Stimulated activated naive B cell treated with anti-CD40 and anti-IgM and Interleukin-4, amounts not matched to agents 10 μg/mL and 1 μg/mL and 100 μg/mL, for 72 hours (primary cell): ENCODE measurements at regions not wholly inside any gene's neighbourhood (a gene's known extent, or its start where the extent isn't known, plus 50 kb on each side); places are given as distances from the start of the nearest gene placed in this dataset.

Experiments used
- ATAC-seq, 2 donors: fragments of 150-1000 bp; cut with Tn5 transposase; replicated peaks; 2 replicates each; pipeline ENCODE4 v1.10.0; 2021; ENCODE audit warnings: moderate library complexity in 1 of 2
- DNase-seq: peaks from one replicate; pipeline ENCODE4 v3.0.0; 2021
- H3K27ac Mint-ChIP-seq: one replicate; pipeline ENCODE4 v1.8.0; 2022; ENCODE audit warnings: mild to moderate bottlenecking, mixed read lengths
- H3K27me3 Mint-ChIP-seq, 2 donors: one replicate each; pipeline ENCODE4 v1.8.0; 2022; ENCODE audit warnings: mixed read lengths in 2 of 2
- H3K36me3 Mint-ChIP-seq, 2 donors: one replicate each; pipeline ENCODE4 v1.8.0; 2022; ENCODE audit warnings: mixed read lengths in 2 of 2, mild to moderate bottlenecking in 1 of 2
- H3K4me1 Mint-ChIP-seq, 2 donors: one replicate each; pipeline ENCODE4 v1.8.0; 2022; ENCODE audit warnings: mixed read lengths in 2 of 2, mild to moderate bottlenecking in 1 of 2
- H3K4me3 Mint-ChIP-seq, 2 donors: one replicate each; pipeline ENCODE4 v1.8.0; 2022; ENCODE audit warnings: mild to moderate bottlenecking in 2 of 2, mixed read lengths in 2 of 2, moderate library complexity in 1 of 2
- H3K9me3 Mint-ChIP-seq, 2 donors: one replicate each; pipeline ENCODE4 v1.8.0; 2022; ENCODE audit warnings: mixed read lengths in 2 of 2, mild to moderate bottlenecking in 1 of 2

- Mint-ChIP-seq H3K27ac (no peak overlapping the region), H3K4me3 (no peak overlapping the region), H3K9me3 (no peaks in the 10 kb centered on the region), H3K4me1 (no peaks in the 10 kb centered on the region), H3K36me3 (no peaks in the 10 kb centered on the region), H3K27me3 (peaks cover 4% of the 10 kb centered on the region in 2 donors)
- DNase-seq: no peak
- ATAC-seq: no peak
These were observed 766.7 kb upstream of the GOLIM4 start for GRCh38 chr3:168862466-168862865.

GRCh38 chr3:168860592-168860991 lies 764.9 kb upstream of the GOLIM4 start:
- Mint-ChIP-seq H3K9me3 (peaks cover 0 to 1% of the 10 kb centered on the region in 2 donors), H3K4me3 (no peak overlapping the region), H3K36me3 (no peaks in the 10 kb centered on the region), H3K4me1 (no peaks in the 10 kb centered on the region), H3K27me3 (peaks cover 4 to 10% of the 10 kb centered on the region in 2 donors), H3K27ac (no peak overlapping the region)
- ATAC-seq: no peak
- no peak for DNase-seq

- Mint-ChIP-seq H3K4me3 (no peak overlapping the region), H3K9me3 (peaks cover 0 to 1% of the 10 kb centered on the region in 2 donors), H3K4me1 (no peaks in the 10 kb centered on the region), H3K36me3 (no peaks in the 10 kb centered on the region), H3K27me3 (peaks cover 4 to 10% of the 10 kb centered on the region in 2 donors), H3K27ac (no peak overlapping the region)
- ATAC-seq (no peak), DNase-seq (no peak)
These were observed 764.3 kb upstream of the GOLIM4 start for GRCh38 chr3:168860028-168860427.

GRCh38 chr3:168859574-168859973 lies 763.9 kb upstream of the GOLIM4 start:
- DNase-seq (no peak), ATAC-seq (no peak)
- no peaks in the 10 kb centered on the region for H3K4me1 Mint-ChIP-seq
- H3K9me3 Mint-ChIP-seq: peaks cover 0 to 1% of the 10 kb centered on the region in 2 donors
- H3K27ac Mint-ChIP-seq: no peak overlapping the region
- no peak overlapping the region for H3K4me3 Mint-ChIP-seq
- H3K36me3 Mint-ChIP-seq: no peaks in the 10 kb centered on the region
- H3K27me3 Mint-ChIP-seq: peaks cover 4 to 10% of the 10 kb centered on the region in 2 donors

GRCh38 chr3:168859143-168859542 lies 763.4 kb upstream of the GOLIM4 start:
- DNase-seq (no peak), ATAC-seq (no peak)
- Mint-ChIP-seq H3K4me1 (no peaks in the 10 kb centered on the region), H3K27me3 (peaks cover 4 to 10% of the 10 kb centered on the region in 2 donors), H3K9me3 (peaks cover 0 to 1% of the 10 kb centered on the region in 2 donors), H3K27ac (no peak overlapping the region), H3K4me3 (no peak overlapping the region), H3K36me3 (no peaks in the 10 kb centered on the region)

- Mint-ChIP-seq H3K36me3 (no peaks in the 10 kb centered on the region), H3K4me3 (no peak overlapping the region), H3K27me3 (peaks cover 4 to 10% of the 10 kb centered on the region in 2 donors), H3K9me3 (peaks cover 0 to 1% of the 10 kb centered on the region in 2 donors), H3K27ac (no peak overlapping the region), H3K4me1 (no peaks in the 10 kb centered on the region)
- DNase-seq (no peak), ATAC-seq (no peak)
These were observed 762.6 kb upstream of the GOLIM4 start for GRCh38 chr3:168858327-168858726.

- H3K36me3 Mint-ChIP-seq: no peaks in the 10 kb centered on the region
These were observed 754.4 kb upstream of the GOLIM4 start for GRCh38 chr3:168850109-168850508.

GRCh38 chr3:168847291-168847883 lies 751.7 kb upstream of the GOLIM4 start:
- DNase-seq: no peak
- Mint-ChIP-seq H3K27me3 (peaks cover 19 to 22% of the 10 kb centered on the region in 2 donors), H3K9me3 (no peaks in the 10 kb centered on the region), H3K4me3 (no peak overlapping the region), H3K4me1 (no peaks in the 10 kb centered on the region), H3K27ac (no peak overlapping the region), H3K36me3 (no peaks in the 10 kb centered on the region)
- ATAC-seq: no peak

More at GRCh38 chr3:168850109-168850508, 754.4 kb upstream of the GOLIM4 start:
- DNase-seq (no peak), ATAC-seq (no peak)
- H3K4me3 Mint-ChIP-seq: no peak overlapping the region
- H3K9me3 Mint-ChIP-seq: no peaks in the 10 kb centered on the region
- H3K4me1 Mint-ChIP-seq: no peaks in the 10 kb centered on the region
- no peak overlapping the region for H3K27ac Mint-ChIP-seq
- peaks cover 17 to 18% of the 10 kb centered on the region in 2 donors for H3K27me3 Mint-ChIP-seq

- H3K4me3 Mint-ChIP-seq: no peak overlapping the region
- DNase-seq: no peak
These were observed 749.3 kb upstream of the GOLIM4 start for GRCh38 chr3:168844894-168845482.

GRCh38 chr3:168844472-168844871 lies 748.7 kb upstream of the GOLIM4 start:
- ATAC-seq: no peak
- no peaks in the 10 kb centered on the region for H3K36me3 Mint-ChIP-seq

More at GRCh38 chr3:168844894-168845482, 749.3 kb upstream of the GOLIM4 start:
- ATAC-seq: no peak
- Mint-ChIP-seq H3K4me1 (no peaks in the 10 kb centered on the region), H3K27ac (no peak overlapping the region), H3K36me3 (no peaks in the 10 kb centered on the region), H3K27me3 (peaks cover 19 to 22% of the 10 kb centered on the region in 2 donors), H3K9me3 (no peaks in the 10 kb centered on the region)

GRCh38 chr3:168843481-168843880 lies 747.8 kb upstream of the GOLIM4 start:
- Mint-ChIP-seq H3K36me3 (no peaks in the 10 kb centered on the region), H3K9me3 (no peaks in the 10 kb centered on the region), H3K27ac (no peak overlapping the region), H3K27me3 (peaks cover 19 to 22% of the 10 kb centered on the region in 2 donors), H3K4me1 (no peaks in the 10 kb centered on the region), H3K4me3 (no peak overlapping the region)
- ATAC-seq (no peak), DNase-seq (no peak)

More at GRCh38 chr3:168844472-168844871, 748.7 kb upstream of the GOLIM4 start:
- Mint-ChIP-seq H3K27me3 (peaks cover 19 to 22% of the 10 kb centered on the region in 2 donors), H3K4me1 (no peaks in the 10 kb centered on the region), H3K4me3 (no peak overlapping the region), H3K27ac (no peak overlapping the region), H3K9me3 (no peaks in the 10 kb centered on the region)
- DNase-seq: no peak

- Mint-ChIP-seq H3K27me3 (peaks cover 0 to under 1% of the 10 kb centered on the region in 2 donors), H3K27ac (no peak overlapping the region), H3K4me3 (no peak overlapping the region), H3K36me3 (no peaks in the 10 kb centered on the region), H3K4me1 (no peaks in the 10 kb centered on the region), H3K9me3 (no peaks in the 10 kb centered on the region)
- ATAC-seq (no peak), DNase-seq (no peak)
These were observed 743.9 kb upstream of the GOLIM4 start for GRCh38 chr3:168839653-168840052.

- H3K36me3 Mint-ChIP-seq: no peaks in the 10 kb centered on the region
- no peak overlapping the region for H3K27ac Mint-ChIP-seq
- no peaks in the 10 kb centered on the region for H3K27me3 Mint-ChIP-seq
- H3K4me3 Mint-ChIP-seq: no peak overlapping the region
- ATAC-seq (no peak), DNase-seq (no peak)
- no peaks in the 10 kb centered on the region for H3K9me3 Mint-ChIP-seq
- H3K4me1 Mint-ChIP-seq: no peaks in the 10 kb centered on the region
These were observed 738.8 kb upstream of the GOLIM4 start for GRCh38 chr3:168834558-168834957.

GRCh38 chr3:168828943-168829342 lies 733.2 kb upstream of the GOLIM4 start:
- Mint-ChIP-seq H3K4me1 (no peaks in the 10 kb centered on the region), H3K9me3 (no peaks in the 10 kb centered on the region), H3K4me3 (no peak overlapping the region), H3K27ac (no peak overlapping the region), H3K36me3 (no peaks in the 10 kb centered on the region), H3K27me3 (no peaks in the 10 kb centered on the region)
- DNase-seq (no peak), ATAC-seq (no peak)

GRCh38 chr3:168828536-168828935 lies 732.8 kb upstream of the GOLIM4 start:
- no peak for ATAC-seq
- H3K4me3 Mint-ChIP-seq: no peak overlapping the region
- H3K9me3 Mint-ChIP-seq: no peaks in the 10 kb centered on the region
- H3K27me3 Mint-ChIP-seq: no peaks in the 10 kb centered on the region
- no peaks in the 10 kb centered on the region for H3K36me3 Mint-ChIP-seq
- H3K4me1 Mint-ChIP-seq: no peaks in the 10 kb centered on the region
- no peak for DNase-seq
- no peak overlapping the region for H3K27ac Mint-ChIP-seq
